ENCODE measurements at regions not wholly inside any gene's neighbourhood (a gene's known extent, or its start where the extent isn't known, plus 50 kb on each side); places are given as distances from the start of the nearest gene placed in this dataset.

DNA sequence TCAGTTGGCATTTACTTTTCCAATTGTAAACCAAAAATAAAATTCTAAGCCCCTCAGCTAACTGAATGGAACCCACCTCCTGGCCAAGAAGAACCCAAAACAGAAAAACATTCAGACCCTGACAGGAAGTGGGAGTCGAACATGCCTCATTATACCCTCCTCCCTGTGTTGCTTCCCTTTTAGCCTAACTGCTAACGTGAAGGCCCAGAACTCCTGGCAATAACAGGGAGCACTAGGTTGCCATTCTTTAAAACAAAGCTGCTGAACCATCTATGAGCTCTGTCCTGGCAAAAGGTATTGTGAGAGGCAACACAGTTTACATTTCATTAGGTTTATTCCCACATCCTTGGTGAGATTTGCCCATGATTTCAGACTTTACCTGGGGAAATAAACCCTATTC lies 481.4 kb downstream of the CHSY3 start:
- Histone ChIP-seq H3K27me3 (no peaks in the 10 kb centered on the region), H3K4me3 (no peak overlapping the region), H3K9me3 (no peaks in the 10 kb centered on the region), H3K36me3 (no peaks in the 10 kb centered on the region), H3K4me1 (no peaks in the 10 kb centered on the region), H3K27ac (no peak overlapping the region)
- intact Hi-C loops (cut with DNase I; ENCODE audit: low total_unique reads) (no loop called here), in situ Hi-C loops (cut with MboI; ENCODE audit: low pct_ligation_motif_present in 1 of 4, low pct_unique_long_range_greater_than_20kb in 1 of 4, low sequenced_read_pairs in 3 of 4) (no loop called here)
- no peak for TF ChIP-seq CTCF (IDR thresholded peaks at IDR 0.05)
- TF ChIP-seq POLR2A (IDR thresholded peaks at IDR 0.05), result no peak
- TF ChIP-seq EP300 (IDR thresholded peaks at IDR 0.05; ENCODE audit: low read depth), result no peak
- TF ChIP-seq POLR2AphosphoS5 (IDR thresholded peaks at IDR 0.05), result no peak
- 60% methylated on average over 2 of the region's 2 CpGs; no CpG with 5 or more reads in 1 of the 2 donors for WGBS, 2 donors (ENCODE audit: low coverage in 1 of 2)
- DNase-seq, result no peak

DNA sequence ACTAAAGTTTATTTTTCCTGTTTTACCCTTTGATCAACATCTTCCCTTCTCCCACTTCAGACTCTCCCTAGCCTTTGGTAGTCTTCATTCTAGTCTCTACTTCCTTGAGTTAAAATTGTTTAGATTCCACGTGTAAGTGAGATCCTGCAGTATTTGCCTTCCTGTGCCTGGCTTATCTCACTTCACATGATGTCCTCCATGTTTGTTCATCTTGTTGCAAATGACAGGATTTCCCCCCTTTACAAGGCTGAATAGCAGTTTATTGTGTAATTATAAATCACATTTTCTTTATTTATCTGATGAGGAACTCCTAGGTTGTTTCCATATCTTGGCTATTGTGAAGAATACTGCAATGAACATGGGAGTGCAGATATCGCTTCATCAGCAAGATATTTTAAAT lies 461.7 kb downstream of the CHSY3 start:
- H3K27ac ChIP-seq, result no peak overlapping the region
- intact Hi-C loops (cut with DNase I; ENCODE audit: low total_unique reads) (no loop called here), in situ Hi-C loops (cut with MboI; ENCODE audit: low pct_ligation_motif_present in 1 of 4, low pct_unique_long_range_greater_than_20kb in 1 of 4, low sequenced_read_pairs in 3 of 4) (no loop called here)
- no peaks in the 10 kb centered on the region for H3K4me1 ChIP-seq
- TF ChIP-seq POLR2A (IDR thresholded peaks at IDR 0.05), result no peak
- TF ChIP-seq EP300 (IDR thresholded peaks at IDR 0.05; ENCODE audit: low read depth), result no peak
- no peaks in the 10 kb centered on the region for H3K27me3 ChIP-seq
- 55 to 59% methylated on average over 2 of the region's 2 CpGs for WGBS, 2 donors (ENCODE audit: low coverage in 1 of 2)
- H3K36me3 ChIP-seq, result no peaks in the 10 kb centered on the region
- no peak for DNase-seq
- no peak overlapping the region for H3K4me3 ChIP-seq
- H3K9me3 ChIP-seq, result no peaks in the 10 kb centered on the region

DNA sequence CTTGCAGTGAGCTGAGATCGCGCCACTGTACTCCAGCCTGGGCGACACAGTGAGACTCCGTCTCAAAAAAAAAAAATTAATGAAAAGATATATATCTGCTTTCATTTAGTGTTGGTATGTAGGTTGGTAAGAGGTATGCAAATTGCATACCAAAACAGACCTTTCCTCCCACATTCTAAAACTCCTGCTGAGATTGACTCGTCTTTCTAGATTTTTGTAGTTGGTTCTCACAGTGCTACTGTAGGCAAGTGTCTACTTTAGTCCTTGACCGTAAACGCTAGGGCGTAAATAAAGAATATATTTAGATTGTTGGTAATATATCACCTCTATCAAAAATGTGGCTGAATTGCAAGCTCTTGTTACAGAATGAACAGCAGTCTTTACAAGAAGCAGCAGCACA lies 445.9 kb downstream of the CHSY3 start:
- H3K27me3 ChIP-seq, result no peaks in the 10 kb centered on the region
- in situ Hi-C loops (cut with MboI; ENCODE audit: low pct_ligation_motif_present in 1 of 4, low pct_unique_long_range_greater_than_20kb in 1 of 4, low sequenced_read_pairs in 3 of 4), result no loop called here
- no peaks in the 10 kb centered on the region for H3K36me3 ChIP-seq
- H3K4me3 ChIP-seq, result no peak overlapping the region
- no peaks in the 10 kb centered on the region for H3K9me3 ChIP-seq
- intact Hi-C loops (cut with DNase I; ENCODE audit: low total_unique reads), result no loop called here
- WGBS, 2 donors (ENCODE audit: low coverage in 1 of 2), result 90 to 94% methylated on average over 8 of the region's 8 CpGs
- no peak overlapping the region for H3K27ac ChIP-seq
- TF ChIP-seq CTCF (IDR thresholded peaks at IDR 0.05) (no peak), POLR2AphosphoS5 (IDR thresholded peaks at IDR 0.05) (no peak), POLR2A (IDR thresholded peaks at IDR 0.05) (no peak), EP300 (IDR thresholded peaks at IDR 0.05; ENCODE audit: low read depth) (no peak)
- DNase-seq, result no peak
- no peaks in the 10 kb centered on the region for H3K4me1 ChIP-seq

DNA sequence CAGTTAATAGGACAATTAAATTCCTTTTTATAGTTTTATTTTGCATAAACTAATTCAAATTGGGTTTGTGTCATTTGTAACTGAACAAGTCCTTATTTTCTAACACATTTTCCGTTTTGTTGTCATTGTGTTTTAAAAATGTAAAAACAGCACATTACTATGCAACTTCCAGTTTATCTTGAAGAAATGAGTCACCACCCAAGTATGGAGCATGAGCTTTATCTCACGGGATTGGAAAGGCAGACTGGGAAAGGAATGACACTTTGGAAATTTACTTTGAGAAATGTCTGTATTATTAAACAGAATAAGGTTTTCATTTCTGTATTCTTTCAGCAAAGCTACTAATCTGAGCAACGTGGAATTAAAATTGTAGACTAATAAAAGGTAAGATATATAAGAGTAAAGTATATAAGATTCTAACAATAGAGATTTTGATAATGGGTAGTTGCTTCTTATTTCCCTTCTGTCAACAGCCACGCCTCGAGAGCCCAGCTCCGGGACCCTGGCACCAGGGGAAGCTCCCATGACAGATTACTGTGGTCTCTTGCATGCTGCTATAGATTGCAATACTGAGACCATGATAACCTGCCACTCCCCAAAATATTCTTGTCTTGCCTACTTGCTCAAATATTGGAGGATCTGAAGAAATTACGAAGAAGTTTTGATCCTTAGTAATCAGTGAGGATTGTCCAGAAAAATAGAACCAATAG lies 433.1 kb downstream of the CHSY3 start:
- H3K36me3 ChIP-seq, result no peaks in the 10 kb centered on the region
- WGBS, 2 donors (ENCODE audit: low coverage in 1 of 2), result 61 to 66% methylated on average over 7 of the region's 7 CpGs
- DNase-seq, result no peak
- H3K4me3 ChIP-seq, result no peak overlapping the region
- H3K4me1 ChIP-seq, result no peaks in the 10 kb centered on the region
- intact Hi-C loops (cut with DNase I; ENCODE audit: low total_unique reads), result no loop called here
- in situ Hi-C loops (cut with MboI; ENCODE audit: low pct_ligation_motif_present in 1 of 4, low pct_unique_long_range_greater_than_20kb in 1 of 4, low sequenced_read_pairs in 3 of 4), result no loop called here
- H3K27ac ChIP-seq, result no peak overlapping the region
- TF ChIP-seq POLR2AphosphoS5 (IDR thresholded peaks at IDR 0.05) (no peak), POLR2A (IDR thresholded peaks at IDR 0.05) (no peak), EP300 (IDR thresholded peaks at IDR 0.05; ENCODE audit: low read depth) (no peak)
- no peaks in the 10 kb centered on the region for H3K27me3 ChIP-seq
- H3K9me3 ChIP-seq, result no peaks in the 10 kb centered on the region

DNA sequence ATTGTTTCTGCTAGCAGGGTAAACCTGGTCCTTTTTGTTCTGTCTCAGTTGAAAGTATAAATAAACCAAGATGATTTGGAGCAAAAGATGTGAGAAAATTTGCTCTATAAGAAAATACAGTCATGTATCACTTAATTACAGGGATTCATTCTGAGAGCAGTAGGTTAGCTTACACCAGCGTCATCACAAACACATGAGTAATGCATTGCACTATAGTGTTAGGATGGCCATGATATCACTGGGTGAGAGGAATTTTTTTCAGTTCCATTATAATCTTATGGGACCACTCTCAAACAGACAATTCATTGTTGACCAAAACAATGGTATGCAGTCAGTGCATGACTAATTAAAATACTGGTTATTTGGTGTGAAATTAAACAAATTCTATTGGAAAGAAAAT lies 430.9 kb downstream of the CHSY3 start:
- no peak overlapping the region for H3K4me3 ChIP-seq
- H3K27ac ChIP-seq, result no peak overlapping the region
- DNase-seq, result no peak
- no peaks in the 10 kb centered on the region for H3K27me3 ChIP-seq
- WGBS, 2 donors (ENCODE audit: low coverage in 1 of 2), result 76% methylated on average over 1 of the region's 1 CpG; no CpG with 5 or more reads in 1 of the 2 donors
- no peak for TF ChIP-seq EP300 (IDR thresholded peaks at IDR 0.05; ENCODE audit: low read depth)
- no peak for TF ChIP-seq CTCF (IDR thresholded peaks at IDR 0.05)
- no peak for TF ChIP-seq POLR2A (IDR thresholded peaks at IDR 0.05)
- intact Hi-C loops (cut with DNase I; ENCODE audit: low total_unique reads) (no loop called here), in situ Hi-C loops (cut with MboI; ENCODE audit: low pct_ligation_motif_present in 1 of 4, low pct_unique_long_range_greater_than_20kb in 1 of 4, low sequenced_read_pairs in 3 of 4) (no loop called here)
- no peaks in the 10 kb centered on the region for H3K36me3 ChIP-seq
- H3K9me3 ChIP-seq, result no peaks in the 10 kb centered on the region
- no peaks in the 10 kb centered on the region for H3K4me1 ChIP-seq

All from transverse colon (tissue), 4 donors.